ENCODE measurements at regions not wholly inside any gene's neighbourhood (a gene's known extent, or its start where the extent isn't known, plus 50 kb on each side); places are given as distances from the start of the nearest gene placed in this dataset.

DNA sequence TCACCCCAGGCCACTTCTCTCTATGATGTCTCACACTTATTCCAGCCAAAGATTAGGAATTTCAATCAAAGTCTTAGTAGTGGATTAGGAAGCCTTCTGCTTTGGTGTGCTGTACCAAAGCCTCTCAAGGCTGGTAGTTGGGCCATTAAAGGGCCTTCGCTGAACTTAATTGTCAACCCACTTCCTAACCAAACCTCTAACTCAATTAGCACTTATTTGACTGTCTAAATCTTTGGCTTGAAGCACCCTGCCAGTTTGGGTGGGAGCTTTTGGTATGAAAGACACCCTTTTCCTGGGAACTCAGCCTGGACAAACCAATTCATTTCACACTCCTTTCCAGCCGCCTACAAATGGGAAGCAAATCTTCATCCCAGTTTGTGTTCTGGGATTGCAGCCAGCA is 81.5 kb downstream of the BMP2 start:
- TF ChIP-seq, protein P1, sequence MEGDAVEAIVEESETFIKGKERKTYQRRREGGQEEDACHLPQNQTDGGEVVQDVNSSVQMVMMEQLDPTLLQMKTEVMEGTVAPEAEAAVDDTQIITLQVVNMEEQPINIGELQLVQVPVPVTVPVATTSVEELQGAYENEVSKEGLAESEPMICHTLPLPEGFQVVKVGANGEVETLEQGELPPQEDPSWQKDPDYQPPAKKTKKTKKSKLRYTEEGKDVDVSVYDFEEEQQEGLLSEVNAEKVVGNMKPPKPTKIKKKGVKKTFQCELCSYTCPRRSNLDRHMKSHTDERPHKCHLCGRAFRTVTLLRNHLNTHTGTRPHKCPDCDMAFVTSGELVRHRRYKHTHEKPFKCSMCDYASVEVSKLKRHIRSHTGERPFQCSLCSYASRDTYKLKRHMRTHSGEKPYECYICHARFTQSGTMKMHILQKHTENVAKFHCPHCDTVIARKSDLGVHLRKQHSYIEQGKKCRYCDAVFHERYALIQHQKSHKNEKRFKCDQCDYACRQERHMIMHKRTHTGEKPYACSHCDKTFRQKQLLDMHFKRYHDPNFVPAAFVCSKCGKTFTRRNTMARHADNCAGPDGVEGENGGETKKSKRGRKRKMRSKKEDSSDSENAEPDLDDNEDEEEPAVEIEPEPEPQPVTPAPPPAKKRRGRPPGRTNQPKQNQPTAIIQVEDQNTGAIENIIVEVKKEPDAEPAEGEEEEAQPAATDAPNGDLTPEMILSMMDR (conservative IDR thresholded peaks at IDR 0.05; ENCODE audit: low read length) = no peak
- no peak for TF ChIP-seq EZH2phosphoT487 (IDR thresholded peaks at IDR 0.05; ENCODE audit: borderline replicate concordance)
